ENCODE measurements at regions not wholly inside any gene's neighbourhood (a gene's known extent, or its start where the extent isn't known, plus 50 kb on each side); places are given as distances from the start of the nearest gene placed in this dataset.

- TF ChIP-seq CTCF (IDR thresholded peaks at IDR 0.05) (no peak), POLR2A (IDR thresholded peaks at IDR 0.05) (no peak)
Observed at GRCh38 chr7:110386913-110387312, 704.0 kb upstream of the LRRN3 start.

All from lower leg skin (tissue), 3 donors.